ENCODE measurements at regions not wholly inside any gene's neighbourhood (a gene's known extent, or its start where the extent isn't known, plus 50 kb on each side); places are given as distances from the start of the nearest gene placed in this dataset.

DNA sequence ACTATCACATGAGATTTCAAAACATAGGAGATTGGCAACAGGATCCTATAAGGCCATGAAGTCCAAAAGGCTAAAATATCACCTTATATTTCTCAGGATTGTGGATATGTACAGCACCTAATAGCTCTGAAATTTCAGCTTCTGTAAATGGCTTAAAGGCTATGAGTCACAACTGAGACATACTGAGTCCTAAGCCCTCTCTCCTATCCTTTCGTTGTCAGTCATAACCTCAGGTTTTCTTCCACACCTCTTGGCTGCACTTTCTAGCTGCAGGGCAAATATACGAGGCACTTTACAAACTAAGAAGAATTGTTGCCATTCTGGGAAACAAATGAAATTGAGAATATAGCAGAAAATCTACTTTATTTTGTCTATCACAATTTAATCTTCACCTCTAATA lies 969.9 kb upstream of the EPHA7 start:
- no peaks in the 10 kb centered on the region for H3K36me3 ChIP-seq
- no peaks in the 10 kb centered on the region for H3K4me1 ChIP-seq
- intact Hi-C loops (cut with DNase I; ENCODE audit: low total_unique reads): no loop called here
- H3K4me3 ChIP-seq: no peak overlapping the region
- no peak for DNase-seq
- H3K27me3 ChIP-seq: no peaks in the 10 kb centered on the region
- no peaks in the 10 kb centered on the region for H3K9me3 ChIP-seq
- no peak overlapping the region for H3K27ac ChIP-seq
- TF ChIP-seq POLR2A (IDR thresholded peaks at IDR 0.05): no peak
- TF ChIP-seq, protein P1, sequence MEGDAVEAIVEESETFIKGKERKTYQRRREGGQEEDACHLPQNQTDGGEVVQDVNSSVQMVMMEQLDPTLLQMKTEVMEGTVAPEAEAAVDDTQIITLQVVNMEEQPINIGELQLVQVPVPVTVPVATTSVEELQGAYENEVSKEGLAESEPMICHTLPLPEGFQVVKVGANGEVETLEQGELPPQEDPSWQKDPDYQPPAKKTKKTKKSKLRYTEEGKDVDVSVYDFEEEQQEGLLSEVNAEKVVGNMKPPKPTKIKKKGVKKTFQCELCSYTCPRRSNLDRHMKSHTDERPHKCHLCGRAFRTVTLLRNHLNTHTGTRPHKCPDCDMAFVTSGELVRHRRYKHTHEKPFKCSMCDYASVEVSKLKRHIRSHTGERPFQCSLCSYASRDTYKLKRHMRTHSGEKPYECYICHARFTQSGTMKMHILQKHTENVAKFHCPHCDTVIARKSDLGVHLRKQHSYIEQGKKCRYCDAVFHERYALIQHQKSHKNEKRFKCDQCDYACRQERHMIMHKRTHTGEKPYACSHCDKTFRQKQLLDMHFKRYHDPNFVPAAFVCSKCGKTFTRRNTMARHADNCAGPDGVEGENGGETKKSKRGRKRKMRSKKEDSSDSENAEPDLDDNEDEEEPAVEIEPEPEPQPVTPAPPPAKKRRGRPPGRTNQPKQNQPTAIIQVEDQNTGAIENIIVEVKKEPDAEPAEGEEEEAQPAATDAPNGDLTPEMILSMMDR (IDR thresholded peaks at IDR 0.05): no peak

DNA sequence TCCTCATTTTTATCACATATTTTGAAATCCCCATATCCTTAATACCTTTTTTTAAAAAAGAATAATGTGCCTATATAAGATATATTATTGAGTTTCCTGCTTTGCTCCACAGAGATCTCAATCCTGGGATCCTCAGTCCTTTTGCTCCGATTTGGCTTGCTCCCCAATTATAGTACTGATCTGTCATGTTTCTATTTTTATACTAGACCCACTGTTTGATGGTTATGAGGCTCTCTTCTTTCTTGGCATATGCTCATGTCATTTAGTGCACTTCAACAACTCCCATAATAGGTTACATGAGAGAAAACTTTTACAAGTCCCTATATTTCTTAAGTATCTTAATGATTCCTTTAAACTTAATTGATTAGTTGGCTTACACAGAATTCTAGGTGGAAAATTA lies 958.5 kb upstream of the EPHA7 start:
- Histone ChIP-seq H3K36me3 (no peaks in the 10 kb centered on the region), H3K27ac (no peak overlapping the region), H3K9me3 (no peaks in the 10 kb centered on the region), H3K4me3 (no peak overlapping the region), H3K27me3 (no peaks in the 10 kb centered on the region), H3K4me1 (no peaks in the 10 kb centered on the region)
- no peak for TF ChIP-seq POLR2A (IDR thresholded peaks at IDR 0.05)
- TF ChIP-seq, protein P1 (IDR thresholded peaks at IDR 0.05): no peak
- intact Hi-C loops (cut with DNase I; ENCODE audit: low total_unique reads): no loop called here
- no peak for DNase-seq

DNA sequence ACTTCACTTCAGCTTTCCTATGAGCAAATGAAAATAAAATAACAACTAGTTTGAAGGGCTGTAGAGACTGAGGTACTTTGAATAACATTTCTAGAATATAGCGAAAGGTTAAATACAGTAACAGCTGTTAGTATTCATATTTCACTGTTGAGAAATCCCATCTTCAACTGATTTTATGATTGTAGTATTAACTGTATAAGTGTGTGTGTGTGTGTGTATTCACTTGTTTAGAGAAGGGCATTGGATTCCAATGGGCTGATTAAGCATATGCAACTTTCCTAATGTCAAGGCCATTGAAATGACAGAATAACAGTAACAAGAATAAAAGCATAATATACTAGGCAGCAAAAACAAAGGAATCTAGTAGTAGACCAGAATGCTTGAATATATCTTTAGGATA lies 957.5 kb upstream of the EPHA7 start:
- Histone ChIP-seq H3K4me1 (no peaks in the 10 kb centered on the region), H3K27me3 (no peaks in the 10 kb centered on the region), H3K9me3 (no peaks in the 10 kb centered on the region), H3K4me3 (no peak overlapping the region), H3K27ac (no peak overlapping the region), H3K36me3 (no peaks in the 10 kb centered on the region)
- DNase-seq: no peak
- TF ChIP-seq POLR2A (IDR thresholded peaks at IDR 0.05): no peak
- TF ChIP-seq, protein P1 (IDR thresholded peaks at IDR 0.05): no peak
- intact Hi-C loops (cut with DNase I; ENCODE audit: low total_unique reads): no loop called here

DNA sequence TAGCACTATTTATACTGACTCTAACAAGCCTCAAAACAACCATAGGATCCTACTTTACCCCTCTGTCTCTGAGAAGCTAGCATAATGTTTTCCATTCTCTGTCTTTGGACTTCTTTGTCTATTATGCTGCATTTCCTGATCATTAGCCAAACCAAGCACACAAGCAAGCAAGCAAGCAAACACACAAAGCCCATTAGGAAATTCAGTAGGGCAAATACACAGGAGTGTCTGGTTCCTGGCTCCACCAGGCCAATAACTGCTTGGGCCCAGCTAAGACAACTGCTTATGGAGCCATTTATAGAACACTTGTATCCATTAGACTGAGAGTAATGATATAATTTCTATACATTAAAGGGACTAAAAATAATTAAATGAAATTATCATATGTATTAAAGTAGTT lies 952.9 kb upstream of the EPHA7 start:
- H3K4me3 ChIP-seq: no peak overlapping the region
- H3K27ac ChIP-seq: no peak overlapping the region
- TF ChIP-seq POLR2A (IDR thresholded peaks at IDR 0.05): no peak
- TF ChIP-seq, protein P1 (IDR thresholded peaks at IDR 0.05): no peak
- no peaks in the 10 kb centered on the region for H3K27me3 ChIP-seq
- H3K4me1 ChIP-seq: no peaks in the 10 kb centered on the region
- no peaks in the 10 kb centered on the region for H3K9me3 ChIP-seq
- H3K36me3 ChIP-seq: no peaks in the 10 kb centered on the region
- DNase-seq: no peak
- intact Hi-C loops (cut with DNase I; ENCODE audit: low total_unique reads): no loop called here

DNA sequence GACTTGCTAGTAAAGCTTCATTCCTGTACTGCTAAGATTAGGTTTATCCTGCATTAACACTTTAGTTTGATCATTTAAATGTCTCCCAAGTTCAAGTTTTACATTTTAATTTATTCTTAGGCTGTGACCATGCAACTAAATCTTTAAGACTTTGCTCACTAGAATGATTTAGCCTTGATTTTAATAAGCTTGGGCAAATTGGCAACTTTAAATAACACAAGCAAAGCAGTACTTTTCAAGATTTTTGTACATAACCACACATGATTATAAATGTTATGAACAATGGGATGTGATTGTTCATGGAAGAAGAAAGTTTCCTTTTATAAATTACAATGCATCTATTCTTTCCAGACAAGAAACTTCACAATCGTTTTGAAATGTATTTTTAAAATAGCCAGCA lies 948.0 kb upstream of the EPHA7 start:
- H3K4me1 ChIP-seq: no peaks in the 10 kb centered on the region
- no peak overlapping the region for H3K27ac ChIP-seq
- DNase-seq: no peak
- H3K36me3 ChIP-seq: no peaks in the 10 kb centered on the region
- H3K4me3 ChIP-seq: no peak overlapping the region
- H3K27me3 ChIP-seq: no peaks in the 10 kb centered on the region
- H3K9me3 ChIP-seq: no peaks in the 10 kb centered on the region
- intact Hi-C loops (cut with DNase I; ENCODE audit: low total_unique reads): no loop called here
- TF ChIP-seq, protein P1 (IDR thresholded peaks at IDR 0.05): no peak
- no peak for TF ChIP-seq POLR2A (IDR thresholded peaks at IDR 0.05)
